GM10266 (cell line): ENCODE measurements at regions not wholly inside any gene's neighbourhood (a gene's known extent, or its start where the extent isn't known, plus 50 kb on each side); places are given as distances from the start of the nearest gene placed in this dataset.

Source experiments
- DNase-seq: peaks from one replicate; pipeline ENCODE4 v3.0.0; 2012; ENCODE audit errors: extremely low spot score
- CTCF ChIP-seq: IDR thresholded peaks from 2 replicates; pipeline ENCODE4 v1.5.1; 2012; ENCODE audit warnings: mild to moderate bottlenecking, low read depth; ENCODE audit not compliant: control insufficient read depth, insufficient read depth; ENCODE audit errors: missing control alignments

DNA sequence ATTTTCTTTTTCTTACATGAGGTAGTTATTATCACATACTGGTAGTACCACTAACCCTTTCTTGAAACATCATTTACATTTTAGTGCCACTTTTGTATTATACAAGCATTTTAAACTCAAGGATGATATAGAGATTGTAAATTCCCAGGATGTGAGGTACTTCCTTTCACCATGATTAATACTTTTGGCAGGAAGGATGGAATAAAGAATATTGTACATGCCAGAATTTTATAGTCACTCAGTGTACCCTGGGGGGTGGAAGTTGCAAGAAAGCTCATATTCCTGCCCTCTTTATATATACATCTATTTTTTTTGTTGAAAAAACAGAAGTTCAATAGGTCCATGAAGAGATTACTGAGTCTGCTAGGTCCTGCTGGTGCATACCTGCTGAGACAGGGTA, 141.0 kb upstream of the PLSCR5 start:
- DNase-seq = no peak
- no peak for TF ChIP-seq CTCF

GRCh38 chr3:146739203-146739671, 134.1 kb upstream of the PLSCR5 start:
- DNase-seq = no peak
- TF ChIP-seq CTCF = no peak

- DNase-seq = no peak
These were observed 127.2 kb upstream of the PLSCR5 start for GRCh38 chr3:146732325-146732724.

GRCh38 chr3:146715170-146715569, 110.0 kb upstream of the PLSCR5 start:
- TF ChIP-seq CTCF = no peak
- DNase-seq = no peak

More at GRCh38 chr3:146732325-146732724, 127.2 kb upstream of the PLSCR5 start:
- no peak for TF ChIP-seq CTCF

DNA sequence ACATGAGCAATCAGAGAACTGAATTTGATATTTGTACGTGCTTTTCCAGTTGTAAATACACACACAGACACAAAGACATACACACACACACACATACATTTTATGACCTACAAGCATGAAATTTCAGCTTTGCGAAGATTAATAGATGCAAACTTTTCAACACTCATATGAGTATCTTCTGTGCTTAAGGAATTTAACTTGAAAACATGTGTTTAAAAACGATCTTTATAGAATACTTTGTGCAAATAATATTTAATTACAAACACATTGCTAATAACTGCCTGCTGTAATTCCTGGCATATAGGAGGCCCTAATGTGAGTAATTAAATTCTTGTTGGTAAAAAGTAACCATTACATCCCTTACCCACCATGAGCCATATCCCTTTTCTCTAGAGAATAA, 107.7 kb upstream of the PLSCR5 start:
- TF ChIP-seq CTCF = no peak
- DNase-seq = no peak

DNA sequence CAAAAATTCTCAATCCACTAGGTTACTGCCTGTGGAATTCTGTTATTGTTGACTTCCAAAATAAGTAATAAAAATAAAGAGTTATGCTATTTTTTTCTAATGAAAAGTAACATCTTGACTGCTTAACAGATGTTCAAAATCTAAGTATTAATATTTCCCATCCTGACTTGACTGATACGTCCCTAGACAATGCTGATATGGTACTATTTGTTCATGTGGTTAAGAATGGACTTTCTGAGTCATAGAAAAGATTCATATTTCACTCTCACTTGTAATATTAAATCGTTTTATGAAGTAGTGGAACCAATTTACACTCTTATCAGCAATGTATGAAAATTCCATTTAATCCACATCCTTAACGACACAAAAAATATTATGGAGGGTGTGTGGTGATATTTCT, 104.8 kb upstream of the PLSCR5 start:
- TF ChIP-seq CTCF = no peak
- DNase-seq = no peak

DNA sequence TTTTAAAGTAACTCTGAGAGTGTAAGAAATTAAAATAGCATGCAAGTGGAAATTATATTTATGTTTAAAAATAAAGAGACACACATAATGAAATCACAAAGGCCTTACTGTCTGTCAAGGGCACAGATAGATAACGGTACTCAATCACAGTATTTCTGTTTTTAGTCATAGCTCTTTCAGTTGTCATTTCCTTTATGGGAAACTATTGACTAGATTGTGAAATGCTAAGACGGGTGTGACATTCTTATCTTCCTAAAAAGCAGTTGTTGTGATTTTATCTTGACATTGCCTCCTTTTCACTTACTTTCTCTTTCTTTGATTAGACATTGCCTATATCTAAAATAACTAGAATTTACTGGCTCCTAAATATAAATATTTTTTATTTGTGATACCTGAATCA, 100.1 kb upstream of the PLSCR5 start:
- no peak for TF ChIP-seq CTCF
- DNase-seq = peak; percentile 4
